Loucy (cell line): ENCODE measurements at regions not wholly inside any gene's neighbourhood (a gene's known extent, or its start where the extent isn't known, plus 50 kb on each side); places are given as distances from the start of the nearest gene placed in this dataset.

Experiments used
- EZH2phosphoT487 ChIP-seq: fragments of 200-600 bp; IDR thresholded peaks from 2 replicates; pipeline ENCODE4 v1.6.1; 2018; ENCODE audit warnings: antibody characterized with exemption, mild to moderate bottlenecking, moderate library complexity, borderline replicate concordance
- TF ChIP-seq, protein P1 (sequence below): fragments of 200-600 bp; sonication (generic); conservative IDR thresholded peaks from 2 replicates; pipeline ENCODE4 v1.5.1; 2014; ENCODE audit warnings: mild to moderate bottlenecking, antibody characterized with exemption, low read length

- TF ChIP-seq, protein P1, sequence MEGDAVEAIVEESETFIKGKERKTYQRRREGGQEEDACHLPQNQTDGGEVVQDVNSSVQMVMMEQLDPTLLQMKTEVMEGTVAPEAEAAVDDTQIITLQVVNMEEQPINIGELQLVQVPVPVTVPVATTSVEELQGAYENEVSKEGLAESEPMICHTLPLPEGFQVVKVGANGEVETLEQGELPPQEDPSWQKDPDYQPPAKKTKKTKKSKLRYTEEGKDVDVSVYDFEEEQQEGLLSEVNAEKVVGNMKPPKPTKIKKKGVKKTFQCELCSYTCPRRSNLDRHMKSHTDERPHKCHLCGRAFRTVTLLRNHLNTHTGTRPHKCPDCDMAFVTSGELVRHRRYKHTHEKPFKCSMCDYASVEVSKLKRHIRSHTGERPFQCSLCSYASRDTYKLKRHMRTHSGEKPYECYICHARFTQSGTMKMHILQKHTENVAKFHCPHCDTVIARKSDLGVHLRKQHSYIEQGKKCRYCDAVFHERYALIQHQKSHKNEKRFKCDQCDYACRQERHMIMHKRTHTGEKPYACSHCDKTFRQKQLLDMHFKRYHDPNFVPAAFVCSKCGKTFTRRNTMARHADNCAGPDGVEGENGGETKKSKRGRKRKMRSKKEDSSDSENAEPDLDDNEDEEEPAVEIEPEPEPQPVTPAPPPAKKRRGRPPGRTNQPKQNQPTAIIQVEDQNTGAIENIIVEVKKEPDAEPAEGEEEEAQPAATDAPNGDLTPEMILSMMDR, result no peak
- no peak for TF ChIP-seq EZH2phosphoT487
Observed at GRCh38 chr10:78460204-78460603, 426.5 kb downstream of the RPS24 start.
